Breast epithelium (tissue), 3 donors: ENCODE measurements at regions not wholly inside any gene's neighbourhood (a gene's known extent, or its start where the extent isn't known, plus 50 kb on each side); places are given as distances from the start of the nearest gene placed in this dataset.

ENCODE experiments used
- POLR2A ChIP-seq: fragments of 450-650 bp; IDR thresholded peaks from one replicate; pipeline ENCODE4 v1.6.1; 2016; ENCODE audit warnings: antibody characterized with exemption, mild to moderate bottlenecking, moderate library complexity
- POLR2AphosphoS5 ChIP-seq, 3 donors: sonication (generic); formaldehyde crosslinking; IDR thresholded peaks; one replicate each; pipeline ENCODE4 v1.6.1; 2017; ENCODE audit warnings: antibody characterized with exemption in 3 of 3
- TF ChIP-seq, protein P1 (sequence below), 3 donors: fragments of 450-650 bp; IDR thresholded peaks; one replicate each; pipeline ENCODE4 v1.5.1; 2016 to 2017; ENCODE audit warnings: antibody characterized with exemption in 3 of 3, mild to moderate bottlenecking in 3 of 3, moderate library complexity in 3 of 3

DNA sequence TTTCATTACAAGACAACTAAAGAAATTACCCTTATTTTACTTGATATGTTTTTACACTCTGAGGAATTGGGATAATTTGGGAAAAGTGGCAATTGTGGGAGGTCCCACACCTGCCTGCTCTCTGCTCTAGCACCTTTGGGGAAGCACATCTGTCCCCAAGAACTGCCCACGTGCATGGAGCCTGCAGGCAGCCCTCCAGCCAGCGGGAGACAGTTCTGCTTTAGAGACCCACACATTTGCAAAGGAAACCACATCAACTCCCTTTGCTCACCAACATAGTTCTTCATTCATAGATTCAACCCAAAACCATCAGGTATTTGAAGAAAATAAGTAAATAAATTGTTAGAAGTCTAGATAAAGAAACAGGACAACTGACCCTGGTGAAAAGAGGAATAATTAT lies 239.9 kb upstream of the ID2 start:
- TF ChIP-seq, protein P1, sequence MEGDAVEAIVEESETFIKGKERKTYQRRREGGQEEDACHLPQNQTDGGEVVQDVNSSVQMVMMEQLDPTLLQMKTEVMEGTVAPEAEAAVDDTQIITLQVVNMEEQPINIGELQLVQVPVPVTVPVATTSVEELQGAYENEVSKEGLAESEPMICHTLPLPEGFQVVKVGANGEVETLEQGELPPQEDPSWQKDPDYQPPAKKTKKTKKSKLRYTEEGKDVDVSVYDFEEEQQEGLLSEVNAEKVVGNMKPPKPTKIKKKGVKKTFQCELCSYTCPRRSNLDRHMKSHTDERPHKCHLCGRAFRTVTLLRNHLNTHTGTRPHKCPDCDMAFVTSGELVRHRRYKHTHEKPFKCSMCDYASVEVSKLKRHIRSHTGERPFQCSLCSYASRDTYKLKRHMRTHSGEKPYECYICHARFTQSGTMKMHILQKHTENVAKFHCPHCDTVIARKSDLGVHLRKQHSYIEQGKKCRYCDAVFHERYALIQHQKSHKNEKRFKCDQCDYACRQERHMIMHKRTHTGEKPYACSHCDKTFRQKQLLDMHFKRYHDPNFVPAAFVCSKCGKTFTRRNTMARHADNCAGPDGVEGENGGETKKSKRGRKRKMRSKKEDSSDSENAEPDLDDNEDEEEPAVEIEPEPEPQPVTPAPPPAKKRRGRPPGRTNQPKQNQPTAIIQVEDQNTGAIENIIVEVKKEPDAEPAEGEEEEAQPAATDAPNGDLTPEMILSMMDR (IDR thresholded peaks at IDR 0.05), result no peak
- no peak for TF ChIP-seq POLR2AphosphoS5 (IDR thresholded peaks at IDR 0.05)
- TF ChIP-seq POLR2A, result no peak
